ENCODE measurements at regions not wholly inside any gene's neighbourhood (a gene's known extent, or its start where the extent isn't known, plus 50 kb on each side); places are given as distances from the start of the nearest gene placed in this dataset.
A peak's percentile ranks its signal among the peaks of the same experiment; 100 is the strongest.

DNA sequence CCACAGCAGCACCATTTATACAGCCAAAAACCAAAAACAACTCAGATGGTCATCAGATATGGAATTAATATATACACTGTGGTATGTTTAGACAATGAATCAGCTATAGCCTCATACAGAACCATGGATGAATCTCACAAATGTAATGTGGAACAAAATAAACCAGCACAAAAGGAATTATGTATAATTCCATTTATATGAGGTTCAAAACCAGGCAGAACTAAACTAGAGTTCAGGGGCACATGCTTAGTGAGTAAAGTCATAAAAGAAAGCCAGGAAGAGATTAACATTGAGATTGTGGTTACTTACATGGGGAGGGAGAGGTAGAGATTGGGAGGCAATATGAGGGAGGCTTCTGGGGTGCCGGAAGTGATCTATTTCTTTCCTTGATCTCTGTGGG lies 231.1 kb downstream of the COPRS start:
- H2AFZ ChIP-seq (ENCODE audit: insufficient read depth, low read length, poor library complexity) = no peak overlapping the region
- H3K4me3 ChIP-seq (ENCODE audit: low read depth, low read length) = no peak overlapping the region
- H3K9ac ChIP-seq (ENCODE audit: low read length) = no peak overlapping the region
- H3K4me2 ChIP-seq (ENCODE audit: low read length) = no peak overlapping the region
- no peak overlapping the region for H3K4ac ChIP-seq (ENCODE audit: low read depth, low read length)
- no peak overlapping the region for H2AK5ac ChIP-seq (ENCODE audit: low read length)
- DNase-seq = no peak
- no CpG with 5 or more reads among the region's 1 CpG for WGBS (ENCODE audit: extremely low coverage, insufficient coverage, insufficient read length)
- no peaks in the 10 kb centered on the region for H3K27me3 ChIP-seq (ENCODE audit: insufficient read depth, low read length)
- H3K23ac ChIP-seq (ENCODE audit: low read length) = no peak overlapping the region
- no peaks in the 10 kb centered on the region for H3K79me1 ChIP-seq (ENCODE audit: low read length)
- H3K14ac ChIP-seq (ENCODE audit: low read length) = no peak overlapping the region
- no peak overlapping the region for H2BK12ac ChIP-seq (ENCODE audit: low read length)
- no peak overlapping the region for H3K27ac ChIP-seq (ENCODE audit: low read depth, low read length)
- H3K9me3 ChIP-seq (ENCODE audit: insufficient read depth, low read depth, low read length) = peaks cover 3% of the 10 kb centered on the region
- H4K8ac ChIP-seq (ENCODE audit: low read depth, low read length) = no peak overlapping the region
- no peaks in the 10 kb centered on the region for H3K4me1 ChIP-seq (ENCODE audit: control insufficient read depth in 1 of 2, insufficient read depth in 2 of 2, low read length in 2 of 2)
- no peak overlapping the region for H4K91ac ChIP-seq (ENCODE audit: low read depth, low read length)
- H2BK5ac ChIP-seq (ENCODE audit: low read depth, low read length, poor library complexity) = no peak overlapping the region
- H3K36me3 ChIP-seq (ENCODE audit: control insufficient read depth in 1 of 2, insufficient read depth in 2 of 2, low read length in 2 of 2) = no peaks in the 10 kb centered on the region
- H2BK120ac ChIP-seq (ENCODE audit: insufficient read depth, low read length, poor library complexity) = no peak overlapping the region
- no peak overlapping the region for H3K18ac ChIP-seq (ENCODE audit: low read length)
- no peak overlapping the region for H4K12ac ChIP-seq (ENCODE audit: low read depth, low read length)
- H3K79me2 ChIP-seq (ENCODE audit: control insufficient read depth, insufficient read depth, low read length, poor library complexity) = no peaks in the 10 kb centered on the region

DNA sequence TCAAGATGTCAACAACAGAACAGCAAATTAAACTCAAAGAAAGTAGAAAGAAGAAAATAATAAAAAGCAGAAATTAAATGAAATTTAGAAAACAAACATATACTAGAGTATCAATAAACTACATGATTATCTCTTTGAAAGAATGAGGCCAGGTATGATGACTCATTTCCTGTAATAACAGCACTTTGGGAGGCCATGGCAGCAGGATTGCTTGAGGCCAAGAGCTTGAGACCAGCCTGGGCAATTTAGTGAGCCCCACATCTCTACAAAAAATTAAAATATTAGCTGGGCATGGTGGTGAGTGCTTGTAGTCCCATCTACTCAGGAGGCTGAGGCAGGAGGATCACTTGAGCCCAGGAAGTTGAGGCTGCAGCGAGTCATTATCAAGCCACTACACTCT lies 232.5 kb downstream of the RAB11FIP4 start:
- H4K12ac ChIP-seq (ENCODE audit: low read depth, low read length) = no peak overlapping the region
- H3K4me1 ChIP-seq (ENCODE audit: control insufficient read depth in 1 of 2, insufficient read depth in 2 of 2, low read length in 2 of 2) = no peaks in the 10 kb centered on the region
- no peak overlapping the region for H4K8ac ChIP-seq (ENCODE audit: low read depth, low read length)
- H2AK5ac ChIP-seq (ENCODE audit: low read length) = no peak overlapping the region
- H3K18ac ChIP-seq (ENCODE audit: low read length) = no peak overlapping the region
- no peak for DNase-seq
- H2BK5ac ChIP-seq (ENCODE audit: low read depth, low read length, poor library complexity) = no peak overlapping the region
- H3K27ac ChIP-seq (ENCODE audit: low read depth, low read length) = no peak overlapping the region
- no peak overlapping the region for H4K91ac ChIP-seq (ENCODE audit: low read depth, low read length)
- no CpG with 5 or more reads among the region's 1 CpG for whole genome bisulfite sequencing (ENCODE audit: extremely low coverage, insufficient coverage, insufficient read length)
- H3K14ac ChIP-seq (ENCODE audit: low read length) = no peak overlapping the region
- H2BK12ac ChIP-seq (ENCODE audit: low read length) = no peak overlapping the region
- H3K4me3 ChIP-seq (ENCODE audit: low read depth, low read length) = no peak overlapping the region
- no peak overlapping the region for H2AFZ ChIP-seq (ENCODE audit: insufficient read depth, low read length, poor library complexity)
- no peak overlapping the region for H3K23ac ChIP-seq (ENCODE audit: low read length)
- H3K4ac ChIP-seq (ENCODE audit: low read depth, low read length) = no peak overlapping the region
- H3K36me3 ChIP-seq (ENCODE audit: control insufficient read depth in 1 of 2, insufficient read depth in 2 of 2, low read length in 2 of 2) = no peaks in the 10 kb centered on the region
- no peak overlapping the region for H3K4me2 ChIP-seq (ENCODE audit: low read length)
- no peak overlapping the region for H3K9ac ChIP-seq (ENCODE audit: low read length)
- no peak overlapping the region for H2BK120ac ChIP-seq (ENCODE audit: insufficient read depth, low read length, poor library complexity)
- no peaks in the 10 kb centered on the region for H3K27me3 ChIP-seq (ENCODE audit: insufficient read depth, low read length)
- no peaks in the 10 kb centered on the region for H3K79me2 ChIP-seq (ENCODE audit: control insufficient read depth, insufficient read depth, low read length, poor library complexity)
- no peaks in the 10 kb centered on the region for H3K79me1 ChIP-seq (ENCODE audit: low read length)
- peaks cover 2% of the 10 kb centered on the region for H3K9me3 ChIP-seq (ENCODE audit: insufficient read depth, low read depth, low read length)

DNA sequence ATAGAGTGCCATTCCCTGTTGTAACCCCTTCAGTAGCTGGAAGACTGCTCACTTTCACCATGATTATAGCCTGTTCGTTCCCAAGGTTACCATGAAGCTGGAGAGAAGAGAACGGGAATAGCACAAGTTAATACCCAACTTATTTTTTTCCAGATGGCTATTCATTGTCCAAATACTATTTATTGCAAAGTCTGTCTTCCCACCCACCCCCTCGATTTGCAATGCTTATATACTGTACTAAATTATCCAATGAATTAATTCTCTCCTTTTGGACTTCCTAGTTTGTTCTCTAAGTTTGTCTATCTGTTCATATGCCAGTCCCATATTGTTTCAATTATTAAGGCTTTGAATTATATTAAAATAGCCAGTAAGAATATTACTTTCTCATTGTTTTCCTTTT lies 231.0 kb downstream of the RAB11FIP4 start:
- Histone ChIP-seq H3K9ac (ENCODE audit: low read length) (no peak overlapping the region), H3K18ac (ENCODE audit: low read length) (no peak overlapping the region), H2AK5ac (ENCODE audit: low read length) (no peak overlapping the region), H4K12ac (ENCODE audit: low read depth, low read length) (no peak overlapping the region), H4K8ac (ENCODE audit: low read depth, low read length) (no peak overlapping the region), H4K91ac (ENCODE audit: low read depth, low read length) (no peak overlapping the region), H3K79me2 (ENCODE audit: control insufficient read depth, insufficient read depth, low read length, poor library complexity) (no peaks in the 10 kb centered on the region), H2BK5ac (ENCODE audit: low read depth, low read length, poor library complexity) (no peak overlapping the region), H3K27me3 (ENCODE audit: insufficient read depth, low read length) (no peaks in the 10 kb centered on the region), H2BK120ac (ENCODE audit: insufficient read depth, low read length, poor library complexity) (no peak overlapping the region), H3K23ac (ENCODE audit: low read length) (no peak overlapping the region), H3K36me3 (ENCODE audit: control insufficient read depth in 1 of 2, insufficient read depth in 2 of 2, low read length in 2 of 2) (no peaks in the 10 kb centered on the region), H2BK12ac (ENCODE audit: low read length) (no peak overlapping the region), H3K4me2 (ENCODE audit: low read length) (no peak overlapping the region), H3K9me3 (ENCODE audit: insufficient read depth, low read depth, low read length) (peaks cover 2% of the 10 kb centered on the region), H3K4ac (ENCODE audit: low read depth, low read length) (no peak overlapping the region), H3K27ac (ENCODE audit: low read depth, low read length) (no peak overlapping the region), H3K4me1 (ENCODE audit: control insufficient read depth in 1 of 2, insufficient read depth in 2 of 2, low read length in 2 of 2) (no peaks in the 10 kb centered on the region), H3K79me1 (ENCODE audit: low read length) (no peaks in the 10 kb centered on the region), H3K14ac (ENCODE audit: low read length) (no peak overlapping the region), H3K4me3 (ENCODE audit: low read depth, low read length) (no peak overlapping the region), H2AFZ (ENCODE audit: insufficient read depth, low read length, poor library complexity) (no peak overlapping the region)
- DNase-seq = no peak
- WGBS (ENCODE audit: extremely low coverage, insufficient coverage, insufficient read length) = no CpG with 5 or more reads among the region's 3 CpGs

DNA sequence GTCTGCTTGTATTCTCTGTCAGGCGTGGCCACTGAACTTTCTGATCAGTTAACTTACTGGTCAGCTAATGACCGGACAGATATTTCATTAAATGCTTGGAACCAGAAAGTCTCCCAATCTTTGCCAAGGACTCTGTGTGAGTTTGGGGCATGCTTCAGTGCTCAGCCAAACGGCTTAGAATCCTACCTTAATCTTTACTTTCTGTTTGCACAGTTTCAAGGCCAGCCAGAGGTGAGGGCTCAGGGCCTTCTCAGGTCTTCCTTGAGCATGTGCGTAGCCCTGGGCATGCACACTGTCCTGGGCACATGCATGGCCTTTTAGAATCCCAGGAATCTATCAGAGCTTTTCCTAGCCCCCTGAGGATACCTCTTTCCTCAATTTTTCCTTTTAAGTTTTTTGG lies 230.1 kb downstream of the RAB11FIP4 start:
- Histone ChIP-seq H2BK12ac (ENCODE audit: low read length) (no peak overlapping the region), H4K91ac (ENCODE audit: low read depth, low read length) (no peak overlapping the region), H4K12ac (ENCODE audit: low read depth, low read length) (no peak overlapping the region), H3K79me1 (ENCODE audit: low read length) (no peaks in the 10 kb centered on the region), H3K9ac (ENCODE audit: low read length) (peak overlapping the region; percentile 40), H3K4me3 (ENCODE audit: low read depth, low read length) (peak overlapping the region; percentile 48), H3K36me3 (ENCODE audit: control insufficient read depth in 1 of 2, insufficient read depth in 2 of 2, low read length in 2 of 2) (no peaks in the 10 kb centered on the region), H3K79me2 (ENCODE audit: control insufficient read depth, insufficient read depth, low read length, poor library complexity) (no peaks in the 10 kb centered on the region), H2BK5ac (ENCODE audit: low read depth, low read length, poor library complexity) (no peak overlapping the region), H3K4ac (ENCODE audit: low read depth, low read length) (no peak overlapping the region), H2AK5ac (ENCODE audit: low read length) (no peak overlapping the region), H3K18ac (ENCODE audit: low read length) (no peak overlapping the region), H3K27me3 (ENCODE audit: insufficient read depth, low read length) (no peaks in the 10 kb centered on the region), H2AFZ (ENCODE audit: insufficient read depth, low read length, poor library complexity) (no peak overlapping the region), H3K27ac (ENCODE audit: low read depth, low read length) (no peak overlapping the region), H3K23ac (ENCODE audit: low read length) (peak overlapping the region; percentile 52), H3K4me1 (ENCODE audit: control insufficient read depth in 1 of 2, insufficient read depth in 2 of 2, low read length in 2 of 2) (no peaks in the 10 kb centered on the region), H3K9me3 (ENCODE audit: insufficient read depth, low read depth, low read length) (peaks cover 2% of the 10 kb centered on the region), H3K4me2 (ENCODE audit: low read length) (no peak overlapping the region), H2BK120ac (ENCODE audit: insufficient read depth, low read length, poor library complexity) (no peak overlapping the region), H3K14ac (ENCODE audit: low read length) (no peak overlapping the region), H4K8ac (ENCODE audit: low read depth, low read length) (no peak overlapping the region)
- no CpG with 5 or more reads among the region's 4 CpGs for WGBS (ENCODE audit: extremely low coverage, insufficient coverage, insufficient read length)
- DNase-seq = no peak

Data from trophoblast cell (in vitro differentiated cells and primary cell).